Motor neuron (in vitro differentiated cells): ENCODE measurements at regions not wholly inside any gene's neighbourhood (a gene's known extent, or its start where the extent isn't known, plus 50 kb on each side); places are given as distances from the start of the nearest gene placed in this dataset.
A peak's percentile ranks its signal among the peaks of the same experiment; 100 is the strongest.

ENCODE experiments used
- ATAC-seq, 8 experiments: fragments of 200-7000 bp; cut with Tn5 transposase; replicated peaks in 6 of 8; 2 replicates each; pipeline ENCODE4 v1.8.0; 2021; ENCODE audit warnings: mild to moderate bottlenecking in 8 of 8, moderate library complexity in 8 of 8
- H3K27ac ChIP-seq, 2 donors: fragments of 250-450 bp; sonication (Bioruptor Pico); 2 replicates each; pipeline ENCODE4 v1.9.0; 2021; ENCODE audit warnings: antibody characterized with exemption in 2 of 2, mild to moderate bottlenecking in 2 of 2, moderate library complexity in 1 of 2
- H3K4me1 ChIP-seq, 2 donors: fragments of 250-450 bp; sonication (Bioruptor Pico); replicated peaks in 1 of 2; 2 replicates each; pipeline ENCODE4 v1.6.1; 2021; ENCODE audit warnings: antibody characterized with exemption in 2 of 2, mild to moderate bottlenecking in 2 of 2, moderate library complexity in 1 of 2
- H3K4me3 ChIP-seq, 5 donors: fragments of 250-450 bp; sonication (Bioruptor Pico); 2 replicates each; pipeline ENCODE4 v1.9.0; 2021; ENCODE audit warnings: antibody characterized with exemption in 5 of 5, mild to moderate bottlenecking in 5 of 5, moderate library complexity in 4 of 5
- WGBS, 10 experiments: fragments of 450-650 bp; shearing (Covaris generic); methylation state at CpG; one replicate each; pipeline ENCODE4 v1.0.0; 2022; 5-methylcytosine and 5-hydroxymethylcytosine counted together
- in situ Hi-C, 9 experiments: fragments of 400-800 bp; cut with MboI; loops; one replicate each; pipeline ENCODE4 v1.15.0; 2021; ENCODE audit warnings: low sequenced_read_pairs in 9 of 9, low pct_unique_long_range_greater_than_20kb in 2 of 9; ENCODE audit not compliant: unreplicated experiment in 9 of 9

DNA sequence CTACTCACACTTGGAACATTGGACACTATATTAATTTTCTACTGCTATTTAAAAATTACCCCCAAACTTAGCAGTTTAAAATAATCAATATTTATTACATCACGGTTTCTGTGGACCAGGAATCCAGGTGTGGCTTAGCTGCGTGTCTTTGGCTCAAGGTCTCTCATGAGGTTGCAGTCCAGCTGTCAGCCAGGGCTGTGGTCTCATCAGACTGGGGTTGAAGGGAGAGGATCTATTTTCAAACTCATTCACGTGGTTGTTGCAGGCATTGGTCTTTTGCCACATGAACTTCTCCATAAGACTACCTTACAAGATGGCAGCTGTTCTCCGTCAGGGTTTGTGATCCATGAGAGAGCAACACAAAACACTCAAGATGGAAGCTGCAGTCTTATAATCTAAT lies 343.0 kb downstream of the BCAT1 start:
- WGBS, 10 experiments, result 17 to 94% (median 76%) methylated on average over 1 to 4 of the region's 4 CpGs; no CpG with 5 or more reads in 4 of the 10 experiments
- no peak for ATAC-seq
- Histone ChIP-seq H3K27ac (no peak overlapping the region), H3K4me3 (no peak overlapping the region), H3K4me1 (no peaks in the 10 kb centered on the region)
- in situ Hi-C loops, result no loop called here

DNA sequence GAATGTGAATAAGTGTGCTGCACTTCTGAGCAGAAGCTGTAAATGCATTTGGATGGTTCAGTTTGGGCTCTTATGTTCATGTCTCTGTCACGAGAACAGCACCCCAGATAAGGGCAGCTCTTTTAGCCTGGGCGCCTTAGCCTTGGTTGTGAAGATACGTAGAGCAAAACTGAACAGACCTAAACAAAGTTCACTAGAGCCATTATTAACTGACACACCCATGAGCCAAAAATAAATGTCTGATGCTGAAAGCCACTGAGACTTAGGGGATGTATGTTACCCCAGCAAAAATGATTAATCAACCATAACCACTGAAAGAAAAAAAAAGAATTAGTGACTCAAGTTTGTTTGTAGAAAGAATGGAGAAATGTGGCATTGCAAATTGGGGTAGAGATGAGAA lies 343.4 kb downstream of the BCAT1 start:
- in situ Hi-C loops, result no loop called here
- Histone ChIP-seq H3K4me3 (no peak overlapping the region), H3K4me1 (no peaks in the 10 kb centered on the region), H3K27ac (no peak overlapping the region)
- 35 to 83% (median 58%) methylated on average over 1 to 3 of the region's 3 CpGs; no CpG with 5 or more reads in 4 of the 10 experiments for WGBS, 10 experiments
- ATAC-seq, result no peak

GRCh38 chr12:24603371-24603770 lies 345.5 kb downstream of the BCAT1 start:
- no peaks in the 10 kb centered on the region for H3K4me1 ChIP-seq
- no peak overlapping the region for H3K27ac ChIP-seq
- ATAC-seq, result no peak
- in situ Hi-C loops, result no loop called here
- 17 to 100% (median 37%) methylated on average over 1 to 3 of the region's 3 CpGs; no CpG with 5 or more reads in 1 of the 10 experiments for WGBS, 10 experiments
- no peak overlapping the region for H3K4me3 ChIP-seq

GRCh38 chr12:24600996-24601395 lies 347.9 kb downstream of the BCAT1 start:
- ATAC-seq, result peak in 3 of 8 experiments; percentile 25 to 71 (median 51)
- H3K27ac ChIP-seq, result no peak overlapping the region
- H3K4me3 ChIP-seq, result no peak overlapping the region
- H3K4me1 ChIP-seq, result no peaks in the 10 kb centered on the region
- 0 to 100% (median 67%) methylated on average over 1 of the region's 1 CpG; no CpG with 5 or more reads in 3 of the 10 experiments for WGBS, 10 experiments
- in situ Hi-C loops, result no loop called here

DNA sequence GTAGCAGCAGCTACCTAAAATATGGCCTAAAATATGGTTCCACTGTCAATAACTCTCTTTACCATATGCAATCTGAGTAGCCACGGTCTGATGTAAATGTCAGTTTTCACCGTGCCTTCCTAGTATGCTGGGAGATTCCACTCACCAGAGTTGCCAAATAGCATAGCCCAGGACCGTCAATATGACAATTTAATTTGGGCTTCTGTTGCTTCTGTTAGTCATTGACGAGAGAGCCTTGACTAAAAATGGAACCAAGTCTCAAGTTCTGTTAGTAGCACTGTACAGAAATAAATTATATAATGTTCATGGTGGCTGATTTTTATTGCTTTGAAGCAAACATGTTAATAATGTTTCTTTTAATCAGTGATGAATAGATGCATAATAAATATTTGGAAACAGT lies 348.4 kb downstream of the BCAT1 start:
- WGBS, 10 experiments, result 0 to 97% (median 71%) methylated on average over 1 to 4 of the region's 4 CpGs; no CpG with 5 or more reads in 2 of the 10 experiments
- H3K4me3 ChIP-seq, result no peak overlapping the region
- no peaks in the 10 kb centered on the region for H3K4me1 ChIP-seq
- no peak overlapping the region for H3K27ac ChIP-seq
- ATAC-seq, result peak in 1 of 8 experiments; percentile 18
- in situ Hi-C loops, result no loop called here

DNA sequence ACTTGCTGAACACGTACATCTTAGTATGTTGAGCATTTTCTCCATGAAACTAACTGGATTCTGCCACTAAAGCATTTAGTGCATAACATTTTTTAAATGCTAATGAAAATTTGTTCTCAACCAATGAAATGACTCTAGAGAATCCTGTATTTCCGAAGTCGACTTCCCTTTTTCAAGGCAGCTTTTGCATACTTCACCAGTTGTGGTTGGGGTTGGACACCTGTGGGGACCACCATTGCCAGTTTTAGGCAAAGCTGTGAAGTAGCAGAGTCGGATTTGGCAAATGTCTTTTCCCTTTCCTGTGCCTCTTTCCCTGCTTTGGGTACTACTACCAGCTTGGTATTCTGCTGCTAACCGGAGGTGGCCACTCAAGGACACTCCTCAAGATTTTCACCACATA lies 349.2 kb downstream of the BCAT1 start:
- WGBS, 10 experiments, result 60 to 100% (median 87%) methylated on average over 1 to 5 of the region's 5 CpGs; no CpG with 5 or more reads in 2 of the 10 experiments
- no peak for ATAC-seq
- in situ Hi-C loops, result loop anchor here in 1 of 9 experiments (25.0 kb wide), 1 partner anchor 163 kb away; no protein-coding TSS in a partner anchor

DNA sequence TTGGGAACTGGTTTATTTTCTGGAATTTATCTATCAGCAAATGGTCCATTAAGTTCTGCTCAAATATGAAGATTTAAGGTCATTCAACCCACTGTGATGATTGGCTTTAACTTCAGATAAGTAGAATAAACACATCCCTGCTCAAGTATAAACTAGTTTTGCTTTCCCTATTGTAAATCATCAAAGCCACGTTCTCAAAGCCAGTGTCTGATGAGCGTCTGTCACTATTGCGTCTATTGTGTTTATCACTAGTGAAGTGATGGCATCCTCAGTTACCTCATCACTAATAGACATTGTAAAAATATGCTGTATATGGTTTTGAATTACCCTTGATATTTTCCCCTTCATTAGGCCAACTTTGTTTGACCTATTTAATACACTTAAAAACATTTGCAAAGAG lies 351.3 kb downstream of the BCAT1 start:
- WGBS, 10 experiments, result 81 to 100% (median 91%) methylated on average over 2 to 3 of the region's 3 CpGs; no CpG with 5 or more reads in 4 of the 10 experiments
- Histone ChIP-seq H3K4me1 (no peaks in the 10 kb centered on the region), H3K27ac (no peak overlapping the region), H3K4me3 (no peak overlapping the region)
- in situ Hi-C loops, result loop anchor here in 1 of 9 experiments (25.0 kb wide), 1 partner anchor 165 kb away; no protein-coding TSS in a partner anchor
- ATAC-seq, result no peak

More for the DNA sequence above, 349.2 kb downstream of the BCAT1 start:
- Histone ChIP-seq H3K4me1 (no peaks in the 10 kb centered on the region), H3K27ac (no peak overlapping the region), H3K4me3 (no peak overlapping the region)

GRCh38 chr12:24596768-24597388 lies 352.0 kb downstream of the BCAT1 start:
- WGBS, 10 experiments, result 0 to 86% (median 56%) methylated on average over 1 to 2 of the region's 2 CpGs
- Histone ChIP-seq H3K4me3 (no peak overlapping the region), H3K4me1 (peaks cover 0 to 2% of the 10 kb centered on the region in 2 donors), H3K27ac (no peak overlapping the region)
- in situ Hi-C loops, result loop anchor here in 1 of 9 experiments (25.0 kb wide), 1 partner anchor 165 kb away; no protein-coding TSS in a partner anchor
- peak in 3 of 8 experiments; percentile 34 to 50 (median 41) for ATAC-seq

- Histone ChIP-seq H3K4me1 (peaks cover 5 to 13% of the 10 kb centered on the region in 2 donors), H3K4me3 (no peak overlapping the region), H3K27ac (no peak overlapping the region)
- in situ Hi-C loops, result loop anchor here in 1 of 9 experiments (25.0 kb wide), 1 partner anchor 167 kb away; no protein-coding TSS in a partner anchor
- peak in 1 of 8 experiments; percentile 72 for ATAC-seq
- WGBS, 10 experiments, result 22 to 88% (median 65%) methylated on average over 2 to 3 of the region's 3 CpGs
These were observed 353.2 kb downstream of the BCAT1 start for GRCh38 chr12:24595652-24596235.

- no peak overlapping the region for H3K27ac ChIP-seq
- H3K4me3 ChIP-seq, result no peak overlapping the region
- H3K4me1 ChIP-seq, result peaks cover 5 to 15% of the 10 kb centered on the region in 2 donors
- peak in 1 of 8 experiments; percentile 52 for ATAC-seq
- in situ Hi-C loops, result loop anchor here in 1 of 9 experiments (25.0 kb wide), 1 partner anchor 170 kb away; no protein-coding TSS in a partner anchor
- WGBS, 10 experiments, result 33 to 100% (median 88%) methylated on average over 1 of the region's 1 CpG; no CpG with 5 or more reads in 3 of the 10 experiments
These were observed 357.0 kb downstream of the BCAT1 start for GRCh38 chr12:24591715-24592440.

DNA sequence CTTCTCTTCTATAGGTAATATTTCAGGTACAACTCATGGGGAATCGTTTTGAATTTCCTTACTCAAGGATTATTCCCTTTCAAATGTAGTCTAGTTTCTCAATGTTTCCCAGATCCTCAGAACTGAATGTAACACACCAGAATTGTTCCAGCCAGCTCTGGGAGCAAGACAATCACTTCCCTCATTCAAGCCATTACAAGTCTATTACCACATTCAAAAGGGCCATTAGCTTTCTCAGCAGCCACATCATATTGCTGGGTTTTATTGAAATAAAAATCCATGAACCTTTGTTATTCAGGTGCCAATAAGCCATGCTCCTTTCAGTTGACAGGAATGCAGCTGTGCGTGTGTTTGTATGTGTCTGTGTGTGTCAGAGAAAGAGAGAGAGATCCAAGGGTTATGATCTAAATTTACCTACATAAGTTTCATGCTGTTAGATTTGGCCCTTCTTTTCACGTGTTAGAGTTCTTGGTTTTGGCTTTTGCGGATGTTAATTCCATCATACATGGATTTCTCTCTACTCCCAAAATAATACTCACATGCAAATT lies 357.7 kb downstream of the BCAT1 start:
- peaks cover 5 to 15% of the 10 kb centered on the region in 2 donors for H3K4me1 ChIP-seq
- no peak overlapping the region for H3K4me3 ChIP-seq
- peak in 4 of 8 experiments; percentile 26 to 46 (median 38) for ATAC-seq
- in situ Hi-C loops, result loop anchor here in 1 of 9 experiments (25.0 kb wide), 1 partner anchor 171 kb away; no protein-coding TSS in a partner anchor
- WGBS, 10 experiments, result 21 to 78% (median 61%) methylated on average over 2 to 4 of the region's 4 CpGs; no CpG with 5 or more reads in 1 of the 10 experiments
- no peak overlapping the region for H3K27ac ChIP-seq

- ATAC-seq, result peak in 2 of 8 experiments; percentile 33 to 42
- in situ Hi-C loops, result loop anchor here in 1 of 9 experiments (25.0 kb wide), 1 partner anchor 176 kb away; no protein-coding TSS in a partner anchor
- Histone ChIP-seq H3K4me1 (peaks cover 5 to 8% of the 10 kb centered on the region in 2 donors), H3K4me3 (no peak overlapping the region), H3K27ac (no peak overlapping the region)
- 10 to 100% (median 90%) methylated on average over 2 of the region's 2 CpGs; no CpG with 5 or more reads in 3 of the 10 experiments for WGBS, 10 experiments
These were observed 362.6 kb downstream of the BCAT1 start for GRCh38 chr12:24586293-24586692.
